Esophagus squamous epithelium (tissue), 4 donors: ENCODE measurements at regions not wholly inside any gene's neighbourhood (a gene's known extent, or its start where the extent isn't known, plus 50 kb on each side); places are given as distances from the start of the nearest gene placed in this dataset.

Experiments used
- CTCF ChIP-seq, 6 experiments: fragments of 450-650 bp in 4 of 6; fragments of 200-600 bp in 2 of 6; sonication (generic) in 2 of 6; IDR thresholded peaks; one replicate each; pipeline ENCODE4 v1.5.1; 2016 to 2019; ENCODE audit warnings: antibody characterized with exemption in 6 of 6, mild to moderate bottlenecking in 4 of 6, moderate library complexity in 4 of 6
- POLR2A ChIP-seq, 4 donors: fragments of 450-650 bp; IDR thresholded peaks; one replicate each; pipeline ENCODE4 v1.6.1; 2017; ENCODE audit warnings: antibody characterized with exemption in 4 of 4, mild to moderate bottlenecking in 4 of 4, moderate library complexity in 3 of 4

GRCh38 chr5:12952409-12952808 lies 992.1 kb downstream of the DNAH5 start:
- no peak for TF ChIP-seq CTCF (IDR thresholded peaks at IDR 0.05)
- no peak for TF ChIP-seq POLR2A (IDR thresholded peaks at IDR 0.05)
